Neural progenitor cell (in vitro differentiated cells): ENCODE measurements at regions not wholly inside any gene's neighbourhood (a gene's known extent, or its start where the extent isn't known, plus 50 kb on each side); places are given as distances from the start of the nearest gene placed in this dataset.

ENCODE experiments used
- EZH2phosphoT487 ChIP-seq: fragments of 200-600 bp; sonication (generic); IDR thresholded peaks from 2 replicates; pipeline ENCODE4 v1.6.1; 2017; ENCODE audit warnings: antibody characterized with exemption
- TF ChIP-seq, protein P1 (sequence below): fragments of 200-600 bp; sonication (generic); IDR thresholded peaks from 2 replicates; pipeline ENCODE4 v1.5.1; 2017; ENCODE audit warnings: antibody characterized with exemption, mild to moderate bottlenecking

DNA sequence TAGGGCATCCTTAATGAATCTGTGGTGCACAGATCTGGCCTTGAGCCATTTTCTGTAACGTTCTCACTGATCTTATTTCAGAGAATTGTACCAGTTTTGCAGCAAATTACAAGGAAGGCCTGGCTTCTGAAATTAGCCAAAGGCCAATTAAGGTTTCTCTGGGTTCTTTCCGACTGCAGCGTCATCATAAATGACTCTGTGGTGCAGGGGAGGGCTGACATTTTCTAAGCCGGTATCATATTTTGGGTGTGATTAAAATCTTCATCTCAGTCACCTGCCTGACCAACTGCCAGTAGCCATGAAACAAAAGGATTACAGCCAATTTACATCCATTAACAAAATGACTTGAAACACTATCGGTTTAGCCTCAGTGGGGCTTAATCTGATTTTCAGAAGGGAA is 363.7 kb downstream of the ADRA2A start:
- TF ChIP-seq, protein P1, sequence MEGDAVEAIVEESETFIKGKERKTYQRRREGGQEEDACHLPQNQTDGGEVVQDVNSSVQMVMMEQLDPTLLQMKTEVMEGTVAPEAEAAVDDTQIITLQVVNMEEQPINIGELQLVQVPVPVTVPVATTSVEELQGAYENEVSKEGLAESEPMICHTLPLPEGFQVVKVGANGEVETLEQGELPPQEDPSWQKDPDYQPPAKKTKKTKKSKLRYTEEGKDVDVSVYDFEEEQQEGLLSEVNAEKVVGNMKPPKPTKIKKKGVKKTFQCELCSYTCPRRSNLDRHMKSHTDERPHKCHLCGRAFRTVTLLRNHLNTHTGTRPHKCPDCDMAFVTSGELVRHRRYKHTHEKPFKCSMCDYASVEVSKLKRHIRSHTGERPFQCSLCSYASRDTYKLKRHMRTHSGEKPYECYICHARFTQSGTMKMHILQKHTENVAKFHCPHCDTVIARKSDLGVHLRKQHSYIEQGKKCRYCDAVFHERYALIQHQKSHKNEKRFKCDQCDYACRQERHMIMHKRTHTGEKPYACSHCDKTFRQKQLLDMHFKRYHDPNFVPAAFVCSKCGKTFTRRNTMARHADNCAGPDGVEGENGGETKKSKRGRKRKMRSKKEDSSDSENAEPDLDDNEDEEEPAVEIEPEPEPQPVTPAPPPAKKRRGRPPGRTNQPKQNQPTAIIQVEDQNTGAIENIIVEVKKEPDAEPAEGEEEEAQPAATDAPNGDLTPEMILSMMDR, result no peak
- no peak for TF ChIP-seq EZH2phosphoT487
